ENCODE measurements at regions not wholly inside any gene's neighbourhood (a gene's known extent, or its start where the extent isn't known, plus 50 kb on each side); places are given as distances from the start of the nearest gene placed in this dataset.
"Not testable (repeated sequence)": the region's sequence is repeated elsewhere in the genome, so short reads cannot be mapped to it uniquely, and the experiment has no call there.

DNA sequence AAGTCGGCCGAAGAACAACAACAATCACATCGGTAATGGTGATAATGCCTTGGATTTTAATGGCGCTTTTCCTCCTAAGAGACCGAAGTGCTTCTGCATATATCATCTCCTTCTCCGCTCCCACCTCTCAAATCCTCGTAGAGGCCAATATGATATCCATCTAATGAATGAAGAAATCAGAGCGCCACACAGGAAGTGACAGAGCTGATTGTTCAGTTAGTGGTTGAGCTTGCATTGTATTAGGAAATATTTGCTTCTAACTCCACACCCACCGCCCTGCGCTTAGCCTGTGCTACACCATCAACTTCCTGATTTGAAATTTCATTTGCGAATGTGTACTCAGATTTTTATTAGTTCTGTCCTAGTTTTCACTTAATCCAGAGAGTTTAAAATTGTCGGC, 3058.2 kb downstream of the RPIA start:
- TF ChIP-seq, protein P1, sequence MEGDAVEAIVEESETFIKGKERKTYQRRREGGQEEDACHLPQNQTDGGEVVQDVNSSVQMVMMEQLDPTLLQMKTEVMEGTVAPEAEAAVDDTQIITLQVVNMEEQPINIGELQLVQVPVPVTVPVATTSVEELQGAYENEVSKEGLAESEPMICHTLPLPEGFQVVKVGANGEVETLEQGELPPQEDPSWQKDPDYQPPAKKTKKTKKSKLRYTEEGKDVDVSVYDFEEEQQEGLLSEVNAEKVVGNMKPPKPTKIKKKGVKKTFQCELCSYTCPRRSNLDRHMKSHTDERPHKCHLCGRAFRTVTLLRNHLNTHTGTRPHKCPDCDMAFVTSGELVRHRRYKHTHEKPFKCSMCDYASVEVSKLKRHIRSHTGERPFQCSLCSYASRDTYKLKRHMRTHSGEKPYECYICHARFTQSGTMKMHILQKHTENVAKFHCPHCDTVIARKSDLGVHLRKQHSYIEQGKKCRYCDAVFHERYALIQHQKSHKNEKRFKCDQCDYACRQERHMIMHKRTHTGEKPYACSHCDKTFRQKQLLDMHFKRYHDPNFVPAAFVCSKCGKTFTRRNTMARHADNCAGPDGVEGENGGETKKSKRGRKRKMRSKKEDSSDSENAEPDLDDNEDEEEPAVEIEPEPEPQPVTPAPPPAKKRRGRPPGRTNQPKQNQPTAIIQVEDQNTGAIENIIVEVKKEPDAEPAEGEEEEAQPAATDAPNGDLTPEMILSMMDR (conservative IDR thresholded peaks at IDR 0.05; ENCODE audit: low read depth, low read length), result not testable (repeated sequence)
- TF ChIP-seq EZH2 (IDR thresholded peaks at IDR 0.05; ENCODE audit: borderline replicate concordance, low read depth, low read length, poor library complexity, severe bottlenecking), result not testable (repeated sequence)
